Mesothelial cell of epicardium (in vitro differentiated cells): ENCODE measurements at regions not wholly inside any gene's neighbourhood (a gene's known extent, or its start where the extent isn't known, plus 50 kb on each side); places are given as distances from the start of the nearest gene placed in this dataset.
"Not testable (repeated sequence)": the region's sequence is repeated elsewhere in the genome, so short reads cannot be mapped to it uniquely, and the experiment has no call there.

Experiments used
- DNase-seq, 2 experiments: peaks; one replicate each; pipeline ENCODE4 v3.0.0; 2021; ENCODE audit warnings: low spot score in 2 of 2; ENCODE audit not compliant: unreplicated experiment in 2 of 2
- H3K27ac Mint-ChIP-seq: 2 replicates; pipeline ENCODE4 v1.8.0; 2021; ENCODE audit warnings: mixed read lengths
- H3K27me3 Mint-ChIP-seq: 2 replicates; pipeline ENCODE4 v1.8.0; 2021; ENCODE audit warnings: low read depth, mixed read lengths
- H3K36me3 Mint-ChIP-seq: 2 replicates; pipeline ENCODE4 v1.8.0; 2021; ENCODE audit warnings: mixed read lengths
- H3K4me1 Mint-ChIP-seq: 2 replicates; pipeline ENCODE4 v1.8.0; 2021; ENCODE audit warnings: mixed read lengths
- H3K4me3 Mint-ChIP-seq: 2 replicates; pipeline ENCODE4 v1.8.0; 2021; ENCODE audit warnings: mild to moderate bottlenecking, moderate library complexity, mixed read lengths
- H3K9me3 Mint-ChIP-seq: 2 replicates; pipeline ENCODE4 v1.8.0; 2021; ENCODE audit warnings: mixed read lengths
- CTCF ChIP-seq: fragments of 200-600 bp; sonication (generic); IDR thresholded peaks from one replicate; pipeline ENCODE4 v1.5.0; 2021; ENCODE audit warnings: antibody characterized with exemption; ENCODE audit not compliant: unreplicated experiment

GRCh38 chr1:181179987-181180365 is 91.5 kb downstream of the IER5 start:
- Mint-ChIP-seq H3K4me1 (peaks cover 27% of the 10 kb centered on the region), H3K4me3 (no peak overlapping the region), H3K27me3 (peaks cover 23% of the 10 kb centered on the region), H3K36me3 (no peaks in the 10 kb centered on the region), H3K27ac (peak overlapping the region; percentile 41), H3K9me3 (no peaks in the 10 kb centered on the region)
- DNase-seq, result no peak
- no peak for TF ChIP-seq CTCF

- peaks cover 29% of the 10 kb centered on the region for H3K27me3 Mint-ChIP-seq
- no peak for TF ChIP-seq CTCF
- peaks cover 27% of the 10 kb centered on the region for H3K4me1 Mint-ChIP-seq
- peak in 1 of 2 experiments; percentile 22 for DNase-seq
- peak overlapping the region; percentile 41 for H3K27ac Mint-ChIP-seq
- no peak overlapping the region for H3K4me3 Mint-ChIP-seq
- H3K36me3 Mint-ChIP-seq, result no peaks in the 10 kb centered on the region
- no peaks in the 10 kb centered on the region for H3K9me3 Mint-ChIP-seq
These were observed 92.0 kb downstream of the IER5 start for GRCh38 chr1:181180407-181181031.

GRCh38 chr1:181181792-181182585 is 93.5 kb downstream of the IER5 start:
- H3K9me3 Mint-ChIP-seq, result no peaks in the 10 kb centered on the region
- H3K27ac Mint-ChIP-seq, result no peak overlapping the region
- no peak for TF ChIP-seq CTCF
- peak in 1 of 2 experiments; percentile 29 for DNase-seq
- peaks cover 24% of the 10 kb centered on the region for H3K4me1 Mint-ChIP-seq
- peaks cover 43% of the 10 kb centered on the region for H3K27me3 Mint-ChIP-seq
- H3K36me3 Mint-ChIP-seq, result no peaks in the 10 kb centered on the region
- no peak overlapping the region for H3K4me3 Mint-ChIP-seq

GRCh38 chr1:181184621-181185020 is 96.1 kb downstream of the IER5 start:
- no peak overlapping the region for H3K4me3 Mint-ChIP-seq
- peak in 1 of 2 experiments; percentile 20 for DNase-seq
- H3K27me3 Mint-ChIP-seq, result peaks cover 52% of the 10 kb centered on the region
- no peaks in the 10 kb centered on the region for H3K9me3 Mint-ChIP-seq
- H3K4me1 Mint-ChIP-seq, result peaks cover 9% of the 10 kb centered on the region
- H3K36me3 Mint-ChIP-seq, result no peaks in the 10 kb centered on the region
- TF ChIP-seq CTCF, result no peak
- no peak overlapping the region for H3K27ac Mint-ChIP-seq

- Mint-ChIP-seq H3K27me3 (peaks cover 55% of the 10 kb centered on the region), H3K4me1 (peaks cover under 1% of the 10 kb centered on the region), H3K4me3 (no peak overlapping the region), H3K9me3 (no peaks in the 10 kb centered on the region), H3K27ac (no peak overlapping the region), H3K36me3 (no peaks in the 10 kb centered on the region)
- TF ChIP-seq CTCF, result no peak
- DNase-seq, result peak in 1 of 2 experiments; percentile 20
These were observed 97.0 kb downstream of the IER5 start for GRCh38 chr1:181185461-181185860.

GRCh38 chr1:181186133-181186532 is 97.6 kb downstream of the IER5 start:
- H3K4me1 Mint-ChIP-seq, H3K36me3 Mint-ChIP-seq, DNase-seq, H3K27ac Mint-ChIP-seq, H3K4me3 Mint-ChIP-seq, H3K9me3 Mint-ChIP-seq: not testable (repeated sequence)
- H3K27me3 Mint-ChIP-seq, result peaks cover 62% of the 10 kb centered on the region
